HG02885 (cell line): ENCODE measurements at regions not wholly inside any gene's neighbourhood (a gene's known extent, or its start where the extent isn't known, plus 50 kb on each side); places are given as distances from the start of the nearest gene placed in this dataset.
"Not testable (repeated sequence)": the region's sequence is repeated elsewhere in the genome, so short reads cannot be mapped to it uniquely, and the experiment has no call there.

ENCODE experiments used
- ATAC-seq: cut with Tn5 transposase; IDR thresholded peaks from one replicate; pipeline ENCODE4 v1.9.1; 2021; ENCODE audit warnings: mild to moderate bottlenecking; ENCODE audit not compliant: unreplicated experiment, poor library complexity

- no peak for ATAC-seq
These were observed 294.2 kb upstream of the NCKAP5 start for GRCh38 chr2:133862400-133862977.

- ATAC-seq = no peak
These were observed 295.0 kb upstream of the NCKAP5 start for GRCh38 chr2:133863106-133863800.

GRCh38 chr2:133865141-133865540 lies 296.9 kb upstream of the NCKAP5 start:
- ATAC-seq = no peak

- no peak for ATAC-seq
These were observed 298.9 kb upstream of the NCKAP5 start for GRCh38 chr2:133867166-133867565.

GRCh38 chr2:133871545-133872209 lies 303.4 kb upstream of the NCKAP5 start:
- no peak for ATAC-seq

- ATAC-seq = no peak
These were observed 310.1 kb upstream of the NCKAP5 start for GRCh38 chr2:133878326-133878725.

- ATAC-seq = no peak
These were observed 311.4 kb upstream of the NCKAP5 start for GRCh38 chr2:133879703-133880102.

- not testable (repeated sequence) for ATAC-seq
These were observed 313.9 kb upstream of the NCKAP5 start for GRCh38 chr2:133882159-133882558.

GRCh38 chr2:133884739-133885381 lies 316.6 kb upstream of the NCKAP5 start:
- peak; percentile 45 for ATAC-seq

- no peak for ATAC-seq
These were observed 317.6 kb upstream of the NCKAP5 start for GRCh38 chr2:133885847-133886246.

- peak; percentile 86 for ATAC-seq
These were observed 318.7 kb upstream of the NCKAP5 start for GRCh38 chr2:133886735-133887675.

- no peak for ATAC-seq
These were observed 319.4 kb upstream of the NCKAP5 start for GRCh38 chr2:133887676-133888040.

- no peak for ATAC-seq
These were observed 319.8 kb upstream of the NCKAP5 start for GRCh38 chr2:133888107-133888506.

- no peak for ATAC-seq
These were observed 320.5 kb upstream of the NCKAP5 start for GRCh38 chr2:133888621-133889219.

- no peak for ATAC-seq
These were observed 324.2 kb upstream of the NCKAP5 start for GRCh38 chr2:133892352-133892913.

GRCh38 chr2:133894429-133894828 lies 326.2 kb upstream of the NCKAP5 start:
- no peak for ATAC-seq

GRCh38 chr2:133897838-133898237 lies 329.6 kb upstream of the NCKAP5 start:
- ATAC-seq = not testable (repeated sequence)

GRCh38 chr2:133900909-133901308 lies 332.6 kb upstream of the NCKAP5 start:
- no peak for ATAC-seq

GRCh38 chr2:133906396-133906795 lies 338.1 kb upstream of the NCKAP5 start:
- ATAC-seq = no peak
